ENCODE measurements at regions not wholly inside any gene's neighbourhood (a gene's known extent, or its start where the extent isn't known, plus 50 kb on each side); places are given as distances from the start of the nearest gene placed in this dataset.

- Histone ChIP-seq H3K9ac (ENCODE audit: low read depth, low read length) (no peak overlapping the region), H3K27me3 (ENCODE audit: control insufficient read depth, insufficient read depth, low read length) (no peaks in the 10 kb centered on the region), H3K36me3 (ENCODE audit: insufficient read depth, low read length) (no peaks in the 10 kb centered on the region), H3K9me3 (replicated peaks; ENCODE audit: low read length) (no peaks in the 10 kb centered on the region), H3K4me2 (ENCODE audit: low read length) (no peak overlapping the region), H3K4me3 (ENCODE audit: low read length) (no peak overlapping the region), H3K4me1 (ENCODE audit: control insufficient read depth, insufficient read depth, low read length) (peaks cover 8% of the 10 kb centered on the region)
Measured at GRCh38 chr15:39478996-39479395, 101.9 kb upstream of the THBS1 start.

GRCh38 chr15:39479911-39480310 lies 101.0 kb upstream of the THBS1 start:
- H3K4me3 ChIP-seq (ENCODE audit: low read length), result no peak overlapping the region

GRCh38 chr15:39482459-39482858 lies 98.4 kb upstream of the THBS1 start:
- Histone ChIP-seq H3K27me3 (ENCODE audit: control insufficient read depth, insufficient read depth, low read length) (no peaks in the 10 kb centered on the region), H3K4me2 (ENCODE audit: low read length) (no peak overlapping the region), H3K9me3 (replicated peaks; ENCODE audit: low read length) (no peaks in the 10 kb centered on the region), H3K9ac (ENCODE audit: low read depth, low read length) (no peak overlapping the region), H3K36me3 (ENCODE audit: insufficient read depth, low read length) (no peaks in the 10 kb centered on the region), H3K4me3 (ENCODE audit: low read length) (no peak overlapping the region), H3K4me1 (ENCODE audit: control insufficient read depth, insufficient read depth, low read length) (no peaks in the 10 kb centered on the region)

More at GRCh38 chr15:39479911-39480310, 101.0 kb upstream of the THBS1 start:
- H3K36me3 ChIP-seq (ENCODE audit: insufficient read depth, low read length), result no peaks in the 10 kb centered on the region
- no peak overlapping the region for H3K9ac ChIP-seq (ENCODE audit: low read depth, low read length)
- H3K4me1 ChIP-seq (ENCODE audit: control insufficient read depth, insufficient read depth, low read length), result no peaks in the 10 kb centered on the region
- H3K27me3 ChIP-seq (ENCODE audit: control insufficient read depth, insufficient read depth, low read length), result no peaks in the 10 kb centered on the region
- no peaks in the 10 kb centered on the region for H3K9me3 ChIP-seq (replicated peaks; ENCODE audit: low read length)
- no peak overlapping the region for H3K4me2 ChIP-seq (ENCODE audit: low read length)

GRCh38 chr15:39486621-39487457 lies 94.0 kb upstream of the THBS1 start:
- Histone ChIP-seq H3K36me3 (ENCODE audit: insufficient read depth, low read length) (no peaks in the 10 kb centered on the region), H3K4me2 (ENCODE audit: low read length) (no peak overlapping the region), H3K9me3 (replicated peaks; ENCODE audit: low read length) (no peaks in the 10 kb centered on the region), H3K9ac (ENCODE audit: low read depth, low read length) (no peak overlapping the region), H3K4me3 (ENCODE audit: low read length) (no peak overlapping the region), H3K4me1 (ENCODE audit: control insufficient read depth, insufficient read depth, low read length) (no peaks in the 10 kb centered on the region), H3K27me3 (ENCODE audit: control insufficient read depth, insufficient read depth, low read length) (no peaks in the 10 kb centered on the region)

GRCh38 chr15:39487458-39487735 lies 93.5 kb upstream of the THBS1 start:
- H3K4me2 ChIP-seq (ENCODE audit: low read length), result no peak overlapping the region
- H3K36me3 ChIP-seq (ENCODE audit: insufficient read depth, low read length), result no peaks in the 10 kb centered on the region
- H3K9me3 ChIP-seq (replicated peaks; ENCODE audit: low read length), result no peaks in the 10 kb centered on the region
- no peaks in the 10 kb centered on the region for H3K27me3 ChIP-seq (ENCODE audit: control insufficient read depth, insufficient read depth, low read length)
- no peak overlapping the region for H3K4me3 ChIP-seq (ENCODE audit: low read length)
- no peak overlapping the region for H3K9ac ChIP-seq (ENCODE audit: low read depth, low read length)
- no peaks in the 10 kb centered on the region for H3K4me1 ChIP-seq (ENCODE audit: control insufficient read depth, insufficient read depth, low read length)

GRCh38 chr15:39488516-39488915 lies 92.4 kb upstream of the THBS1 start:
- H3K36me3 ChIP-seq (ENCODE audit: insufficient read depth, low read length), result no peaks in the 10 kb centered on the region
- no peaks in the 10 kb centered on the region for H3K4me1 ChIP-seq (ENCODE audit: control insufficient read depth, insufficient read depth, low read length)
- H3K4me3 ChIP-seq (ENCODE audit: low read length), result no peak overlapping the region
- no peak overlapping the region for H3K9ac ChIP-seq (ENCODE audit: low read depth, low read length)
- H3K4me2 ChIP-seq (ENCODE audit: low read length), result no peak overlapping the region
- no peaks in the 10 kb centered on the region for H3K9me3 ChIP-seq (replicated peaks; ENCODE audit: low read length)
- no peaks in the 10 kb centered on the region for H3K27me3 ChIP-seq (ENCODE audit: control insufficient read depth, insufficient read depth, low read length)

- no peak overlapping the region for H3K4me3 ChIP-seq (ENCODE audit: low read length)
- H3K9ac ChIP-seq (ENCODE audit: low read depth, low read length), result no peak overlapping the region
- H3K4me1 ChIP-seq (ENCODE audit: control insufficient read depth, insufficient read depth, low read length), result no peaks in the 10 kb centered on the region
- H3K9me3 ChIP-seq (replicated peaks; ENCODE audit: low read length), result no peaks in the 10 kb centered on the region
- H3K4me2 ChIP-seq (ENCODE audit: low read length), result no peak overlapping the region
- H3K36me3 ChIP-seq (ENCODE audit: insufficient read depth, low read length), result no peaks in the 10 kb centered on the region
- no peaks in the 10 kb centered on the region for H3K27me3 ChIP-seq (ENCODE audit: control insufficient read depth, insufficient read depth, low read length)
Measured at GRCh38 chr15:39488961-39489360, 91.9 kb upstream of the THBS1 start.

- peaks cover 6% of the 10 kb centered on the region for H3K4me1 ChIP-seq (ENCODE audit: control insufficient read depth, insufficient read depth, low read length)
- no peak overlapping the region for H3K4me3 ChIP-seq (ENCODE audit: low read length)
- no peaks in the 10 kb centered on the region for H3K27me3 ChIP-seq (ENCODE audit: control insufficient read depth, insufficient read depth, low read length)
- H3K36me3 ChIP-seq (ENCODE audit: insufficient read depth, low read length), result no peaks in the 10 kb centered on the region
- no peaks in the 10 kb centered on the region for H3K9me3 ChIP-seq (replicated peaks; ENCODE audit: low read length)
- no peak overlapping the region for H3K4me2 ChIP-seq (ENCODE audit: low read length)
- no peak overlapping the region for H3K9ac ChIP-seq (ENCODE audit: low read depth, low read length)
Measured at GRCh38 chr15:39491115-39491885, 89.6 kb upstream of the THBS1 start.

- H3K27me3 ChIP-seq (ENCODE audit: control insufficient read depth, insufficient read depth, low read length), result no peaks in the 10 kb centered on the region
Measured at GRCh38 chr15:39491886-39492490, 88.9 kb upstream of the THBS1 start.

GRCh38 chr15:39493424-39494067 lies 87.3 kb upstream of the THBS1 start:
- Histone ChIP-seq H3K27me3 (ENCODE audit: control insufficient read depth, insufficient read depth, low read length) (no peaks in the 10 kb centered on the region), H3K4me3 (ENCODE audit: low read length) (no peak overlapping the region), H3K9me3 (replicated peaks; ENCODE audit: low read length) (no peaks in the 10 kb centered on the region), H3K4me2 (ENCODE audit: low read length) (no peak overlapping the region), H3K36me3 (ENCODE audit: insufficient read depth, low read length) (no peaks in the 10 kb centered on the region), H3K9ac (ENCODE audit: low read depth, low read length) (no peak overlapping the region), H3K4me1 (ENCODE audit: control insufficient read depth, insufficient read depth, low read length) (peaks cover 10% of the 10 kb centered on the region)

More at GRCh38 chr15:39491886-39492490, 88.9 kb upstream of the THBS1 start:
- H3K9me3 ChIP-seq (replicated peaks; ENCODE audit: low read length), result no peaks in the 10 kb centered on the region
- H3K36me3 ChIP-seq (ENCODE audit: insufficient read depth, low read length), result no peaks in the 10 kb centered on the region
- H3K9ac ChIP-seq (ENCODE audit: low read depth, low read length), result no peak overlapping the region
- no peak overlapping the region for H3K4me3 ChIP-seq (ENCODE audit: low read length)
- H3K4me1 ChIP-seq (ENCODE audit: control insufficient read depth, insufficient read depth, low read length), result peaks cover 6% of the 10 kb centered on the region
- no peak overlapping the region for H3K4me2 ChIP-seq (ENCODE audit: low read length)

GRCh38 chr15:39494462-39494861 lies 86.4 kb upstream of the THBS1 start:
- H3K4me2 ChIP-seq (ENCODE audit: low read length), result no peak overlapping the region
- H3K4me3 ChIP-seq (ENCODE audit: low read length), result no peak overlapping the region
- no peaks in the 10 kb centered on the region for H3K9me3 ChIP-seq (replicated peaks; ENCODE audit: low read length)
- no peaks in the 10 kb centered on the region for H3K27me3 ChIP-seq (ENCODE audit: control insufficient read depth, insufficient read depth, low read length)
- peaks cover 10% of the 10 kb centered on the region for H3K4me1 ChIP-seq (ENCODE audit: control insufficient read depth, insufficient read depth, low read length)
- H3K9ac ChIP-seq (ENCODE audit: low read depth, low read length), result no peak overlapping the region
- H3K36me3 ChIP-seq (ENCODE audit: insufficient read depth, low read length), result no peaks in the 10 kb centered on the region

Data from skeletal muscle satellite cell (primary cell).